Bronchial epithelial cell (primary cell): ENCODE measurements at regions not wholly inside any gene's neighbourhood (a gene's known extent, or its start where the extent isn't known, plus 50 kb on each side); places are given as distances from the start of the nearest gene placed in this dataset.

Experiments
- DNase-seq: peaks from one replicate; pipeline ENCODE4 v3.0.0-alpha.2; 2010; ENCODE audit warnings: low read depth
- FAIRE-seq: peaks from 2 replicates; lab custom pipeline; 2011; peaks lifted over from hg19 to GRCh38; lab: Jason Lieb, UNC
- H3K27me3 ChIP-seq: 2 replicates; pipeline ENCODE4 v1.5.1; 2011; ENCODE audit warnings: low read length; ENCODE audit not compliant: control insufficient read depth, insufficient read depth
- H3K36me3 ChIP-seq: 2 replicates; pipeline ENCODE4 v1.5.1; 2011; ENCODE audit warnings: low read length; ENCODE audit not compliant: control insufficient read depth, insufficient read depth
- H3K4me3 ChIP-seq: 2 replicates; pipeline ENCODE4 v1.5.1; 2011; ENCODE audit warnings: mild to moderate bottlenecking, low read depth, low read length, control low read depth
- CTCF ChIP-seq: IDR thresholded peaks from 2 replicates; pipeline ENCODE4 v1.5.1; 2011; ENCODE audit warnings: mild to moderate bottlenecking, moderate library complexity, low read length, control low read depth, inconsistent platforms; ENCODE audit not compliant: insufficient read depth, severe bottlenecking

GRCh38 chrX:26722666-26723428, 506.9 kb downstream of the MAGEB5 start:
- FAIRE-seq (no peak), DNase-seq (no peak)
- H3K27me3 ChIP-seq: no peaks in the 10 kb centered on the region
- no peaks in the 10 kb centered on the region for H3K36me3 ChIP-seq
- H3K4me3 ChIP-seq: no peak overlapping the region
- no peak for TF ChIP-seq CTCF

GRCh38 chrX:26672571-26672970, 456.6 kb downstream of the MAGEB5 start:
- Histone ChIP-seq H3K27me3 (no peaks in the 10 kb centered on the region), H3K4me3 (no peak overlapping the region), H3K36me3 (no peaks in the 10 kb centered on the region)
- FAIRE-seq (no peak), DNase-seq (no peak)
- no peak for TF ChIP-seq CTCF

- Histone ChIP-seq H3K36me3 (no peaks in the 10 kb centered on the region), H3K4me3 (no peak overlapping the region), H3K27me3 (no peaks in the 10 kb centered on the region)
- no peak for DNase-seq
- no peak for TF ChIP-seq CTCF
- FAIRE-seq: no peak
Observed at GRCh38 chrX:26670521-26670920, 454.6 kb downstream of the MAGEB5 start.

GRCh38 chrX:26664919-26665318, 448.9 kb downstream of the MAGEB5 start:
- no peak for TF ChIP-seq CTCF
- no peaks in the 10 kb centered on the region for H3K36me3 ChIP-seq
- no peak for DNase-seq
- no peaks in the 10 kb centered on the region for H3K27me3 ChIP-seq
- no peak overlapping the region for H3K4me3 ChIP-seq
- FAIRE-seq: no peak

GRCh38 chrX:26653050-26653449, 437.1 kb downstream of the MAGEB5 start:
- no peak for TF ChIP-seq CTCF
- FAIRE-seq (peak; percentile 36), DNase-seq (no peak)

GRCh38 chrX:26651755-26652154, 435.8 kb downstream of the MAGEB5 start:
- peak; percentile 1 for DNase-seq
- no peak for TF ChIP-seq CTCF
- Histone ChIP-seq H3K4me3 (no peak overlapping the region), H3K27me3 (no peaks in the 10 kb centered on the region), H3K36me3 (no peaks in the 10 kb centered on the region)
- FAIRE-seq: no peak

More at GRCh38 chrX:26653050-26653449, 437.1 kb downstream of the MAGEB5 start:
- Histone ChIP-seq H3K36me3 (no peaks in the 10 kb centered on the region), H3K27me3 (no peaks in the 10 kb centered on the region), H3K4me3 (no peak overlapping the region)
